GM19238 (cell line): ENCODE measurements at regions not wholly inside any gene's neighbourhood (a gene's known extent, or its start where the extent isn't known, plus 50 kb on each side); places are given as distances from the start of the nearest gene placed in this dataset.
A peak's percentile ranks its signal among the peaks of the same experiment; 100 is the strongest.
"Not testable (repeated sequence)": the region's sequence is repeated elsewhere in the genome, so short reads cannot be mapped to it uniquely, and the experiment has no call there.

Source experiments
- DNase-seq: peaks from one replicate; pipeline ENCODE4 v3.0.0; 2011; ENCODE audit warnings: low spot score; ENCODE audit not compliant: insufficient read length

DNA sequence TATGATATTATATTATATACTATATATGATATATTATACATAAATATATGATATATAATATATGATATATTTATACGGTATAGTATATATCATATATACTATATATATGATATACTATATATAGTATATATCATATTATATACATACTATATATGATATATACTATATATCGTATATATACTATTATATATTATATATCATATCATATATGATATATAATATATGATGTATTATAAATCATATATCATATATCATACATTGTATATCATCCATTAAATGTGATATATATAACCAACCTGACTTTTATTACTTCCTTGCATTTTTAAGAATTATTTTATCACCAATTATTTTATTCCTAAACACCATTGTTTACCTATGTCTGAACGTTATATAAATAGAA, 146.6 kb upstream of the PRSS16 start:
- no peak for DNase-seq

GRCh38 chr6:27101824-27102223, 145.7 kb upstream of the PRSS16 start:
- DNase-seq, result no peak

DNA sequence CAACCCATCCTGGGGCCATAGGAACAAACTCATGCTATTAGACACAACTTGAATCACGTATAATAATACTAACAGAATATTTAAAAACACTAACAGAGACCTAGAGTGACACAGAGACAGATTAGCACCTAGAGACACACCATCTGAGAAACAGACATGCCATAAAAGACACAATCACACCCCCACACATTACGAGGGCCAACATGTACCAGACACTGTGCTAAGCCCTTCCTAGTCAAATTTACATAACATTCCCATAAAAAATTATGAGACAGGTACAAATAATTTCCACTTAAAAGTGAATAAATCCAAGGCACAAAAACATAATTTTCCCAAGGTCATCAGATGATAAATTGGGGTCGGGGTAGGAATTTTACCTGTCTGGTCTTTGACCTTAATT, 141.1 kb upstream of the PRSS16 start:
- no peak for DNase-seq

DNA sequence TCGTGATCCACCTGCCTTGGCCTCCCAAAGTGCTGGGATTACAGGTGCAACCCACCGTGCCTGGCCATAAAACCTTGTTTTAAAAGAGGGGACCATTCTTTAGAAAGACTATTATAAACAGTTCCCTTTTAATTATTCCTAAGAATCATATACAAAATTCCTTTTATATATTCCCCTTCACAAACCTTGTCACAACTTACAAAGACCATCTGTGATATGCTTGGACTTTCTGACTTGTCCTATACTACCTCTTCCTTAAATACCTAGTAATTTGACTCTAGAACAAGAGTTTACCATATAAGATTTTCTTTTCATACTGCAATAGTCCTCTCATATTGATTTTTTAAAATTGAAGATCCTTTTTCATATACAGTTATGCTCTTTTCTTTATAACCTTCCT, 135.8 kb upstream of the PRSS16 start:
- DNase-seq, result no peak

- no peak for DNase-seq
Measured at GRCh38 chr6:27112974-27113373, 134.5 kb upstream of the PRSS16 start.

- no peak for DNase-seq
Measured at GRCh38 chr6:27119329-27119728, 128.2 kb upstream of the PRSS16 start.

DNA sequence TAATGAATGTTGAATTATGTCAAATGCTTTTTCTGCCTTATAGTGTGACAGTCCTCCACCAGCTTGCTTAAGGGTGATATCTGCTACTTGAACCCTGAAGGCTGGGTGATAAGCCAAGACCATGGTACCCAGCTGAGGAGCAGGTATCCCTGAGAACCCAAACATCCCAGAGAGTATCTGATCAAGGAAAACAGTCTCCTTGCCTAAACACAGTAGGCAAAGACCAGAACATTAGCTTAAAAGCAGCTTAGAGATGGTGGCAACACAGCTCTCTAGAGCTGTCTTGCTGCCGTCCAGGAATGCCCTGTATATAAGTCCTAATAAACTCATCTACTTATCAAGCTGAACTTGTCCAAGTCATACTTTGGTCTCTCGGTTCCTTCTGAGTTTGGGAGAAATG, 127.7 kb upstream of the PRSS16 start:
- DNase-seq, result no peak

- DNase-seq, result no peak
Measured at GRCh38 chr6:27121640-27122039, 125.9 kb upstream of the PRSS16 start.

- DNase-seq, result no peak
Measured at GRCh38 chr6:27124252-27124657, 123.2 kb upstream of the PRSS16 start.

DNA sequence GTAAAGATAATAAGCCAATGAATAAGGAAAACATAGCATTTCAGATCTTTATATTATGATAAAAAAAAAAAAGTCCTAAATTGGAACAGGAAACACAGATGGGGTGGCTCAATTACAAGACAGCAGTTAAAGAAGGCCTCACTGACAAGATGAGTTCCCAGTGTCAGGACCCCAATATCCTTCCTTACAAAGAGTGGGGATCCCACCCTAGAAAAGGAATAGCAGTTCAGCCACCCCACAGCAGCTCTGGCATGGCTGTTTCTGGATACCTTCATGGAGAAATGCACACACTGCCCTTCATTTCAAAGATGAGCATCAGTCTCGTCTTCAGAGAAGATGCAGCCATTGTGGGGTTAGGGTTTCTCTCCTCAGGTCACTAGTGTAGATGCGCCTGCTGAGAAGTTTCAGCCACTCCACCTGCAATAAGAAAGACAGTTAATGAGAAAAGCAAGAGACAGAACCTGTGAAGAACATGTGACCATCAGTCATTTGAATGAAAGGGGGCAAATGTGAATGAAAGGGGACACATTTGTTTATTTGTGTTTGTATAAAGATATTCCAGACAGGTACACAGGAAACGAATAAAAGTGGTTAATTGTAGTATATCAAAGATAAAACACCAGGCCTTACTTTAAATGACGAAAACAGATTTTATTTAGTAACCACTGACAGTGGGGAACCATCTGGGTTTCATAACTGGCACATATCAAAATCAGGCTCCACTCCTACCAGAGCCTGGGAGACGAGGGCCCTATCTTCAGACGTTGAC, 121.3 kb upstream of the PRSS16 start:
- DNase-seq, result no peak

DNA sequence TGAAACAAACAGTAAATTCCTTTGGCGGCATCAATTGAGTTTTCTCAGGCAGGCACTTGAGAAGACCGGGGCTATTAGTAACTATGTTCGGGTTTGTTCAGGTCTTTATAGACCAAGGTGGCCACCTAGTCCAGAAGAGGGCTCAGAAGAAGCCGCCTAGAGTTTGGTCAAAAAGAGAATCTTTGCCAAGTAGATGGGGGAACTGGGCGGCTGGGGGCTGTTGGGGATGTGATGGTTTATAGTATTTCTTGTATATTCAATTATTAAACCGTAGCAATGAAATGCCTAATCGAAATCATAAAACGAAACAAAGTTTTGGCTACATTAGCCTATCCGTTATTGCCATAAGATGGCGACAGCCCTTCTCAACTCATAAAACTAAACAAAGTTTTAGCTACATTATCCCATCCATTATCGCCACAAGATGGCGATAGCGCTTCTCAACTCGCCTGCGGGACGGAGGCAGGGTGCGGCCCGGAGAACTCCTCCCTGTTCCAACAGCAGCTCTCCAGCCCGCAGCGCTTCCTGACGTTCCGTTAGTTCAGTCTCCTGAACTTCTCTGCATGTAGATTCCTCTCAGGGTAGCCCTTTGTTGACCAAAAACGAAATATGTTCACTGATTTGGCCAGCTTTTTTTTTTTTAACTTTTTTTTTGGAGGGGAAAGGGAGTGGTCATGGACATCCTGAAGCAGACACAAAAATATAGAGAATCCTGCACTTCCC, 120.5 kb upstream of the PRSS16 start:
- peak; percentile 26 for DNase-seq

- DNase-seq, result not testable (repeated sequence)
Measured at GRCh38 chr6:27127874-27128273, 119.6 kb upstream of the PRSS16 start.

DNA sequence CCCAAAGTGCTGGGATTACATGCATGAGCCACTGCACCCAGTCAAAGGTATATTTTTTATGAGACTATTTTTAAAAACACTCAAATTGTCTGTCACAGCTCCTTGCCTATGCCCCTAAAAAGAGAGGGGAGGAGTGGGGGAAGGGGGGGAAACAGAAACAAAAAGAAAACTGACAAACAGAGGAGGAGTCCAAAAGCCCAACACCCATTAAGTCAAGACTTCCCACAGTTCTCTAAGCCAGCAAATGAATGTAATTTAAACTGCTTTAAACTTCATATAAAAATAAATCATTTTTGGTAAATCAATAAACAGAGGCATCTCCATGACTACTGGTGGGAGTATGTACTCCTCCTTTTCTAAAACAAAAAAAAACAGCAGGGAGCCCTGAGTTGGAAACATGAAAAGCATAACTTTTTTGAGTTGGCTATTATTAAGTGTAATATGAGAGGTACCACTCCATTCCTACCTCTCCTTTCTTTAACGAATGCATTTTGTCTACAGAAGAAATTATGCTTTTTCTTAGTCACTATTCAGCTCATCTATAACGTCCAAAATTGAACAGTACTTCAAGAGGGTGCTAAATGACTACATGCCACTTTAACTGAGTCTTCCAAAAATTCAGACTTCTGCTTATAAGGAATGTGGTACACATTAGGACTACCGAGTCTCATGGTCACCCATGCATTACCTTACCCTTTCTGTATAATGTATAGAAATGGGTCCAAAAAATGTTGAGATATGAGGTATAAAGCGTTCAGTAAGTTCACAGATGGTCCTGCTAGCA, 119.0 kb upstream of the PRSS16 start:
- DNase-seq, result no peak

- no peak for DNase-seq
Measured at GRCh38 chr6:27129095-27129815, 118.2 kb upstream of the PRSS16 start.

DNA sequence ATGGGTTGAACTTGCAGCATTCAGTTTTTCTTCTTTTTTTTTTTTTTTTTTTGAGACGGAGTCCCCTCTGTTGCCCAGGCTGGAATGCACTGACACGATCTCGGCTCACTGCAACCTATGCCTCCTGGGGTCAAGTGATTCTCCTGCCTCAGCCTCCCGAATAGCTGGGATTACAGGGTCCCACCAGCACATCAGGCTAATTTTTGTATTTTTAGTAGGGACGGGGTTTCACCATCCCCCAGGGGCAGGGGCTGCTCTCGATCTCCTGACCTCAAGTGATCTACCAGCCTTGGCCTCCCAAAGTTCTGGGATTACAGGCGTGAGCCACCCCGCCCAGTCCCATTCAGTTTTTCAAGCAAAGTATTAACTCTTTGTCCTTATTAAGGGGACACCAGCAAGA, 117.6 kb upstream of the PRSS16 start:
- no peak for DNase-seq

GRCh38 chr6:27130668-27131428, 116.7 kb upstream of the PRSS16 start:
- DNase-seq, result no peak

DNA sequence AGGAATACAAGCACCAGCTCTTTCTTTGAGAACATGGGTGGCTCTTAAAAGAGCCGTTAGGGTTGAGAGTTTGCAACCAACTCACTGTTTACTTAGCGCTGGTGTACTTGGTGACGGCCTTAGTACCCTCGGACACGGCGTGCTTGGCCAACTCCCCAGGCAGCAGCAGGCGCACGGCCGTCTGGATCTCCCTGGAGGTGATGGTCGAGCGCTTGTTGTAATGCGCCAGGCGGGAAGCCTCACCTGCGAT, 115.3 kb upstream of the PRSS16 start:
- not testable (repeated sequence) for DNase-seq

DNA sequence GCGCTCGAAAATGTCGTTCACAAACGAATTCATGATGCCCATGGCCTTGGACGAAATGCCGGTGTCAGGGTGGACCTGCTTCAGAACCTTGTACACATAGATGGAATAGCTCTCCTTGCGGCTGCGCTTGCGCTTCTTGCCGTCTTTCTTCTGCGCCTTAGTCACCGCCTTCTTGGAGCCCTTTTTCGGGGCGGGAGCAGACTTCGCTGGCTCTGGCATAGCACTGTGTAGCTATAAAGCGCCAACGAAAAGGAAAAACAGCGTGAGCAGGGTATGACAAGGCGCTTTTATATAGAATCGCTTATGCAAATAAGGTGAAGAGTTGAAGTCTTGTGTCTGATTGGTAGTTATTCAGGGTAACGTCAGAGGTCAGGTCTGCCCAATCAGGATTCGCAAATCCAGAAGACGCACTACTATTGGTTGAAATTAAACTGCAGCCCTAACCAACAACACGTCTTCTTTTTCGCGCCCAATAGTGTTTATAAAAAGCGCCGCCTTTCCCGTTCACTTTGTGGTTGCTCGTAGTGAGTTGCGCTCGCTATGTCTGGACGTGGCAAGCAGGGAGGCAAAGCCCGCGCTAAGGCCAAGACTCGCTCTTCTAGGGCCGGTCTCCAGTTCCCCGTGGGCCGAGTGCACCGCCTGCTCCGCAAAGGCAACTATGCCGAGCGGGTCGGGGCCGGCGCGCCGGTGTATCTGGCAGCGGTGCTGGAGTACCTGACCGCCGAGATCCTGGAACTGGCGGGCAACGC, 114.8 kb upstream of the PRSS16 start:
- DNase-seq, result no peak

- DNase-seq, result no peak
Measured at GRCh38 chr6:27133281-27134227, 113.9 kb upstream of the PRSS16 start.
